Uterus (tissue), 2 donors: ENCODE measurements at regions not wholly inside any gene's neighbourhood (a gene's known extent, or its start where the extent isn't known, plus 50 kb on each side); places are given as distances from the start of the nearest gene placed in this dataset.

ENCODE experiments used
- CTCF ChIP-seq, 4 experiments: fragments of 200-600 bp in 2 of 4; fragments of 450-650 bp in 2 of 4; sonication (generic) in 2 of 4; IDR thresholded peaks; one replicate each; pipeline ENCODE4 v1.5.1; 2016 to 2019; ENCODE audit warnings: antibody characterized with exemption in 4 of 4, mild to moderate bottlenecking in 2 of 4, moderate library complexity in 1 of 4
- POLR2A ChIP-seq, 2 donors: fragments of 450-650 bp; IDR thresholded peaks; one replicate each; pipeline ENCODE4 v1.6.1; 2016; ENCODE audit warnings: antibody characterized with exemption in 2 of 2, mild to moderate bottlenecking in 1 of 2, moderate library complexity in 1 of 2

DNA sequence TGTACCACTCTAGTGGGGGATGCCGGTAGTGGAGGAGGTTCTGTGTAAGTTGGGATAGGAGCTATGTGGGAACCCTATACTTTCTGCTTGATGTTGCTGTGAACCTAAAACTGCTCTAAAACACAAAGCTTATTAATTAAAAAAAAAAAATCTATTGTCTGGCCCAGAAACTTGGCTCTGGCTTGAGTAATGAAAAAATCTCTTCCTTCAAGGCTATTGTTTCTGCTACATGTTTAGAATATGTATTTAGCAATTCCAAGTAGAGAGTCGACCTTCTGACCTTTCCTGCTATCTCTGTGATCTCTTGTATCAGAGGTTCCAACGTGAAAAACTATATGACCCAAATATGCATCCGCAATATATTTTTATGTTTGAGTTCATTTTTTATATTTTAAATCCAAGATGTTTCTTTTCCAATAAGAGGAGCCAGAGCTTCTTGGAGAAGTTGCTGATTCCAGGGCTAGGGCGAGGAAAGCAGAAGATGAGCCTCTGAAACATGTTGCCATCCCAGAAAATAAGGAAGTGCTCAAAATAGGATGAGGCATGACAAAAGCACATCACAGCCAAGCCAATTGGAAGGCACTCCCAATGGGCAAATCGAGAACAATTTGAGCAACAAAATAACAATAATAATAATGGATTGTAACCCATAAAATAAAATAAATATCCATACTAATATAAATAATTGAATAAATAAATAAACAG is 184.6 kb upstream of the TMEM260 start:
- TF ChIP-seq POLR2A (IDR thresholded peaks at IDR 0.05) (no peak), CTCF (IDR thresholded peaks at IDR 0.05) (no peak)
